A673 (cell line): ENCODE measurements at regions not wholly inside any gene's neighbourhood (a gene's known extent, or its start where the extent isn't known, plus 50 kb on each side); places are given as distances from the start of the nearest gene placed in this dataset.
A peak's percentile ranks its signal among the peaks of the same experiment; 100 is the strongest.

Experiments
- BruUV-seq: library from RNA; stranded (reverse); fragments of 400-500 nt; replicated peaks from 2 replicates; lab custom pipeline; 2021; lab: Mats Ljungman, UMichigan
- CTCF ChIA-PET: fragments of 300-600 bp; sonication (Branson Sonifier 250); formaldehyde crosslinking; loops from one replicate; lab custom pipeline; 2022; ENCODE audit warnings: antibody characterized with exemption; lab: Charles Lee
- POLR2A ChIA-PET: fragments of 300-600 bp; sonication (Branson Sonifier 250); formaldehyde crosslinking; loops from one replicate; lab custom pipeline; 2022; ENCODE audit warnings: antibody characterized with exemption; ENCODE audit not compliant: low non-redundant PET; lab: Charles Lee
- DNase-seq: peaks from one replicate; pipeline ENCODE4 v3.0.0-alpha.2; 2015; ENCODE audit warnings: low spot score
- H3K27ac ChIP-seq: fragments of 200-600 bp; sonication (generic); 2 replicates; pipeline ENCODE4 v1.5.1; 2016; ENCODE audit warnings: mixed run types, low read depth, mild to moderate bottlenecking, mixed read lengths, antibody characterized with exemption, low read length; ENCODE audit not compliant: poor library complexity, severe bottlenecking
- H3K27me3 ChIP-seq: fragments of 200-600 bp; sonication (generic); replicated peaks from 2 replicates; pipeline ENCODE4 v1.6.1; 2017; ENCODE audit warnings: mixed run types, low read depth, mild to moderate bottlenecking, mixed read lengths, antibody characterized with exemption, low read length; ENCODE audit not compliant: insufficient read depth, poor library complexity
- H3K36me3 ChIP-seq: fragments of 200-600 bp; sonication (generic); 2 replicates; pipeline ENCODE4 v1.6.1; 2016; ENCODE audit warnings: mixed run types, mild to moderate bottlenecking, mixed read lengths, antibody characterized with exemption, low read length; ENCODE audit not compliant: insufficient read depth, poor library complexity, severe bottlenecking
- H3K4me1 ChIP-seq: fragments of 200-600 bp; sonication (generic); 2 replicates; pipeline ENCODE4 v1.6.1; 2017; ENCODE audit warnings: mixed run types, mild to moderate bottlenecking, mixed read lengths, antibody characterized with exemption, low read length; ENCODE audit not compliant: insufficient read depth, poor library complexity, severe bottlenecking
- H3K4me3 ChIP-seq: fragments of 200-600 bp; sonication (generic); 2 replicates; pipeline ENCODE4 v1.5.1; 2016; ENCODE audit warnings: low read depth, mixed run types, mild to moderate bottlenecking, mixed read lengths, low read length; ENCODE audit not compliant: poor library complexity, severe bottlenecking
- H3K9me3 ChIP-seq: fragments of 200-600 bp; sonication (generic); 2 replicates; pipeline ENCODE4 v1.6.1; 2016; ENCODE audit warnings: mixed run types, low read depth, mild to moderate bottlenecking, mixed read lengths, antibody characterized with exemption, low read length; ENCODE audit not compliant: poor library complexity, severe bottlenecking
- CTCF ChIP-seq: fragments of 300-800, 200-600 bp; sonication (generic); conservative IDR thresholded peaks from 2 replicates; pipeline ENCODE4 v1.5.1; 2017; ENCODE audit warnings: low read depth, mild to moderate bottlenecking, antibody characterized with exemption, low read length, moderate library complexity, mixed read lengths
- EZH2 ChIP-seq: fragments of 200-600 bp; sonication (generic); IDR thresholded peaks from 2 replicates; pipeline ENCODE4 v1.6.1; 2017; ENCODE audit warnings: borderline replicate concordance, low read depth, mild to moderate bottlenecking, mixed read lengths, antibody characterized with exemption, low read length; ENCODE audit not compliant: poor library complexity, severe bottlenecking
- intact Hi-C: fragments of 100-400 bp; cut with micrococcal nuclease; formaldehyde crosslinking; loops from one replicate; pipeline ENCODE4 v1.10.0; 2022; ENCODE audit not compliant: unreplicated experiment

DNA sequence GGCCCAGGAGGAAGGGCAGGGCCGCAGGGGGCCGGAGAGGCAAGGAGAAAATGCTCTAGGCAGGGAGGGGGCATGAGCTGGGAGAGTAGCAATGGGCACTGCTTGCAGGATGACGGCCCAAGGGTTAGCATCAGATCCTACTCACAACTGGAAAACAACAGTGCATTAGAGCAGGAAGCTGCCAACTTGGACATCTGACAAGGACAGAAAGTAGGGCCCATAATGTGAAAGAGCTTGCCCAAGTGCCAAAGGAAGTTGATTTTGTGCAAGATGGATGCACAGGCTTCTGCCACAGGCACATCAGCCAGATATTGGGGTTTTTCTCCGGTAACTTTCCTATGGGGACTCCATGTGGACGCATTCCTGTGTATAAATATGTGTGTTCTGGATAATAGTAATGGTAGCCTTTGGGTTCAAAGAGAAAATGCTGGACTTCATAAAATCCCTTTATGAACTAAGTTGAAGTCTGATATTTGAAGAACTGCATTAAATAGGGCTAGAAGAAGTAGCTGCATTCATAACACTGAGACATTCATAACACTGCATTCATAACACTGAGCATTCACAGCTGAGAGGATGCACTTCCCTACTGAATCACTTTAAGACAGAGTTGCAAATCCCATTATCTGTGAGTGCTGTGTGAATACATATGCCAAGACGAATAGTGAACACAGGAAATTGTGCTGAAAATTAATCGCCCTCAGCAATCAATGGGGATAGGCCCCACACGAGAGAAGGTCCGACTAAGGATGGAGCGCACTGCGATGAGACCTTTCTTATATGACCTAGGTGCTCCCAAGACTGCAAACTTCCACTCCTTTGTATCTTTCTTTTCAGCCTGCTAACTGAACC, 235.6 kb upstream of the PRDM1 start:
- Histone ChIP-seq H3K36me3 (no peaks in the 10 kb centered on the region), H3K4me3 (no peak overlapping the region), H3K4me1 (peaks cover 12% of the 10 kb centered on the region), H3K9me3 (no peaks in the 10 kb centered on the region), H3K27me3 (no peaks in the 10 kb centered on the region), H3K27ac (no peak overlapping the region)
- intact Hi-C loops, result no loop called here
- POLR2A ChIA-PET, result no interaction called here
- BruUV-seq, result no TSS peak
- CTCF ChIA-PET, result no interaction called here
- peak; percentile 27 for DNase-seq
- no peak for TF ChIP-seq CTCF
- no peak for TF ChIP-seq EZH2

DNA sequence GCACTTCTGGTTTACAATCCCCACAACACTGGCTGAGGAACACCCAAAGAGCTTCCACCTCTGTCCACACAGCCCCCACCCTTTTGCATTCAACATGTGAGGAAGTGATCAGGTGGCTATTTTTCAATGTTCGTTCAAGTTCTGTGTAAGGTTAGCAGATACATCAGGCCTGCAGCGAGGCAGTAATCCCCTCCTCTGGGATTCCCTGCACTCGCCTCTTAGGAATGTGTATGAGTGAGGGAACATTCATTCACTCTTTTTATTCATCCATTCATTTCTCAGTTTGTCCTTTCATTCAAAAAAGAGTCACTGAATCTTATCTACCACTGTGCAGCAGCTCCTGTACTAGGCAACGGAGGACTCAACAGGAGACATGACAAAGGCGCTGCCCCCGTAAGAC, 236.4 kb upstream of the PRDM1 start:
- DNase-seq, result no peak
- Histone ChIP-seq H3K27ac (no peak overlapping the region), H3K27me3 (no peaks in the 10 kb centered on the region), H3K4me3 (no peak overlapping the region), H3K9me3 (no peaks in the 10 kb centered on the region), H3K4me1 (peaks cover 12% of the 10 kb centered on the region), H3K36me3 (no peaks in the 10 kb centered on the region)
- TF ChIP-seq CTCF (no peak), EZH2 (no peak)
- BruUV-seq, result no TSS peak
- intact Hi-C loops, result no loop called here
- ChIA-PET CTCF (no interaction called here), POLR2A (no interaction called here)

DNA sequence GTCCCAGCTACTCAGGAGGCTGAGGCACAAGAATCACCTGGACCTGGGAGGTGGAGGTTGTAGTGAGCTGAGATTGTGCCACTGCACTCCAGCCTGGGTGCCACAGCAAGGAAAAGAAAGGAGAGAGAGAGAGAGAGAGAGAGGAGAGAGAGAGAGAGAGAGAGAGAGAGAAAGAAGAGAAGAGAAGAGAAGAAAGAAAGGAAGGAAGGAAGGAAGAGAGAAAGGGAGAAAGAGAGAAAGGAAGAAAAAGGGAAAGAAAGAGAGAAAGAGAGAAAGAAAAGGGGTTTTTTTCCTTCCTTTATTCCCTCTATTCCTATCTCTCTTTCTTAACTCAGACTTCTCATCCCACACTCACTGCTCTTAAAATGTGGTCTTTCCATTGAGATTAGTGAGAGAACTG, 238.7 kb upstream of the PRDM1 start:
- CTCF ChIA-PET, result no interaction called here

More for the DNA sequence above, 238.7 kb upstream of the PRDM1 start:
- Histone ChIP-seq H3K36me3 (no peaks in the 10 kb centered on the region), H3K9me3 (no peaks in the 10 kb centered on the region), H3K4me1 (peaks cover 12% of the 10 kb centered on the region), H3K27me3 (no peaks in the 10 kb centered on the region), H3K4me3 (no peak overlapping the region), H3K27ac (no peak overlapping the region)
- POLR2A ChIA-PET, result no interaction called here
- intact Hi-C loops, result no loop called here
- no peak for TF ChIP-seq CTCF
- TF ChIP-seq EZH2, result no peak
- DNase-seq, result no peak
- BruUV-seq, result no TSS peak
